Spleen (tissue), 7 donors: ENCODE measurements at regions not wholly inside any gene's neighbourhood (a gene's known extent, or its start where the extent isn't known, plus 50 kb on each side); places are given as distances from the start of the nearest gene placed in this dataset.

Source experiments
- CTCF ChIP-seq, 11 experiments: fragments of 200-600 bp in 7 of 11; fragments of 450-650 bp in 4 of 11; sonication (generic) in 4 of 11; IDR thresholded peaks in 8 of 11; conservative IDR thresholded peaks in 3 of 11; 1 replicate in 7 of 11; 2 replicates in 4 of 11; pipeline versions ENCODE4 v1.4.0 to v1.8.0; 2016 to 2021; ENCODE audit warnings: antibody characterized with exemption in 11 of 11, inconsistent platforms in 4 of 11, mild to moderate bottlenecking in 1 of 11
- POLR2A ChIP-seq, 3 donors: fragments of 450-650 bp; IDR thresholded peaks; one replicate each; pipeline ENCODE4 v1.5.1; 2017; ENCODE audit warnings: antibody characterized with exemption in 3 of 3, mild to moderate bottlenecking in 1 of 3
- donor health status: DM: no; HTN: no; CAD: no; lungs with moderate emphysema.
- donor health status: DM: no; HTN: no; CAD: no.
- donor health status: DM: no; HTN: no; CAD: no.

DNA sequence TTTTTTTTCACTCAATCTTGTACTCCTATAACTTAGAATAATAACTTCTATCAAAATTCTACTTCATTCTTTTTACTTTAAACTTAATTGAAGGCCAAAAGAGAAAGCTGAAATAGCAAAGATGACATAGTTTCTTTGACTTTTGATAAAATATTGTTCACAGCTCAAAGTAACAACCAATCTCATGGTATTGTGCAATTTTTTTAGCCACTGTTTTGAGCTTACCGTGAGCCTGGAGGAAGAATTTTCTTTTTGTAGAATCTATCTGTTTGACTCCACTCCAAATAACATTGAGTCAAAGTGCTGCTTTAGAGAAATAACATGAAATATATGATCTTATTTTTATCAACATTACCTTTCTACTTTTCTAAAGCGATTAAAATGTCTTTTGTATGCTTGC lies 903.9 kb upstream of the FOXG1 start:
- TF ChIP-seq CTCF (IDR thresholded peaks at IDR 0.05 in 8 of 11, conservative IDR thresholded peaks at IDR 0.05 in 3 of 11) (no peak), POLR2A (IDR thresholded peaks at IDR 0.05) (no peak)
